ENCODE measurements at regions not wholly inside any gene's neighbourhood (a gene's known extent, or its start where the extent isn't known, plus 50 kb on each side); places are given as distances from the start of the nearest gene placed in this dataset.

DNA sequence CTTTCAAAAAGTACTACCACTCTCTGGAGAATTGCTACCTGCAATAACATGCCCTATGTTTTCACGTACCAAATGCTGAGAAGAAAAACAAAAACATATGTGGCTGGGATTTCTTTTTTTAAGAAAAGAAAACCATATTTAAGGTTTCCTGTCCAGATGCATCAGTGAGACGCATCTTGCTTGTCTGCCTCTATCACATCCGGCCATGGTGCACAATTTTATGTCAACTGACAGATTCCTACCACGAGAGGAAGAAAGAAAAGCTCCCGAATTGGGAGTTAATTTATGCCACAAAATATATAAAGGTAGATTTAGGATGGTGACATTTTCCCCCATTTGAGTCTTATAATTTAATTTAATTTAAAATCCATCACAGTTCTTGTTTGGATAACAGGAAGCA, 62.3 kb upstream of the COL24A1 start:
- TF ChIP-seq, protein P1, sequence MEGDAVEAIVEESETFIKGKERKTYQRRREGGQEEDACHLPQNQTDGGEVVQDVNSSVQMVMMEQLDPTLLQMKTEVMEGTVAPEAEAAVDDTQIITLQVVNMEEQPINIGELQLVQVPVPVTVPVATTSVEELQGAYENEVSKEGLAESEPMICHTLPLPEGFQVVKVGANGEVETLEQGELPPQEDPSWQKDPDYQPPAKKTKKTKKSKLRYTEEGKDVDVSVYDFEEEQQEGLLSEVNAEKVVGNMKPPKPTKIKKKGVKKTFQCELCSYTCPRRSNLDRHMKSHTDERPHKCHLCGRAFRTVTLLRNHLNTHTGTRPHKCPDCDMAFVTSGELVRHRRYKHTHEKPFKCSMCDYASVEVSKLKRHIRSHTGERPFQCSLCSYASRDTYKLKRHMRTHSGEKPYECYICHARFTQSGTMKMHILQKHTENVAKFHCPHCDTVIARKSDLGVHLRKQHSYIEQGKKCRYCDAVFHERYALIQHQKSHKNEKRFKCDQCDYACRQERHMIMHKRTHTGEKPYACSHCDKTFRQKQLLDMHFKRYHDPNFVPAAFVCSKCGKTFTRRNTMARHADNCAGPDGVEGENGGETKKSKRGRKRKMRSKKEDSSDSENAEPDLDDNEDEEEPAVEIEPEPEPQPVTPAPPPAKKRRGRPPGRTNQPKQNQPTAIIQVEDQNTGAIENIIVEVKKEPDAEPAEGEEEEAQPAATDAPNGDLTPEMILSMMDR (conservative IDR thresholded peaks at IDR 0.05; ENCODE audit: low read depth, low read length), result no peak
- no peak overlapping the region for H3K4me3 ChIP-seq (ENCODE audit: low read depth, low read length)
- DNase-seq (ENCODE audit: low read depth), result no peak

DNA sequence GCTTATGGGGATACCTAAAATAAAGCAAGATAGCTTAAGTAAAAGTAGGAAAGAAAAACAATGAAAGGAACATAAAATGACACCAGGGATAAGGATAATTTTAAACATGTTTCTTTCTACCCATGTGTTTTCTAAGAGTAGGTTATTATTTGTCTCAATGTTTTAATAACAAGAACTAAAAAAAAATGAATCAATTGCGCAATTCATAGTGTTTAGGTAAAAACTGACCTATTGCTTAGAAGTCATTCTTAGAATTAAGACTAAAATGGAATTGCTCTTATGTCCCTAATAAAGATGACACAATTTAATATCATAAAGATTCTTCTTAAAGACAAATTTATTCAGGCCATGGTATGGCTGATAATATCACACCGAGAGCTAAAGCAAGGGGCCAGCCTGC, 58.0 kb upstream of the COL24A1 start:
- TF ChIP-seq, protein P1 (conservative IDR thresholded peaks at IDR 0.05; ENCODE audit: low read depth, low read length), result no peak
- no peak overlapping the region for H3K4me3 ChIP-seq (ENCODE audit: low read depth, low read length)
- no peak for DNase-seq (ENCODE audit: low read depth)

DNA sequence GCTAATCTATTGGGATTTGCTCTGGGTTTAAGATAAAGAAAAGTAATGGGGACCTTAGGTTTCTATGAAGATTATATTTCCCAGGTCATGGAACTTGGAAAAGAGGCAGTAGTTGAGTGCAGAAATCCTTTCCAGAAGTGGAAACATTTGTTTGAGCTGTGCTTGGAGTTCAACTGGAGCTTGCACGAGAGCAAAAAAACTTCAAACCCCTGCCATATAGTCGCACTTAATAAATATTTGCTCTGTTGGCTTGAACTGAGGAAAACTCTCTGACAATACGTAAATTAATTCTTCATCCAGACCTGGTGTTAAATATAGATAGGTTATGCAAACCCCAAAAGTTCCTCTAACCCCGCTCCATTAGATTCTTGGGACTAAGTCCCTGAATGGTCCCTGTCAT, 52.8 kb upstream of the COL24A1 start:
- no peak for DNase-seq (ENCODE audit: low read depth)
- TF ChIP-seq, protein P1 (conservative IDR thresholded peaks at IDR 0.05; ENCODE audit: low read depth, low read length), result no peak
- H3K4me3 ChIP-seq (ENCODE audit: low read depth, low read length), result no peak overlapping the region

DNA sequence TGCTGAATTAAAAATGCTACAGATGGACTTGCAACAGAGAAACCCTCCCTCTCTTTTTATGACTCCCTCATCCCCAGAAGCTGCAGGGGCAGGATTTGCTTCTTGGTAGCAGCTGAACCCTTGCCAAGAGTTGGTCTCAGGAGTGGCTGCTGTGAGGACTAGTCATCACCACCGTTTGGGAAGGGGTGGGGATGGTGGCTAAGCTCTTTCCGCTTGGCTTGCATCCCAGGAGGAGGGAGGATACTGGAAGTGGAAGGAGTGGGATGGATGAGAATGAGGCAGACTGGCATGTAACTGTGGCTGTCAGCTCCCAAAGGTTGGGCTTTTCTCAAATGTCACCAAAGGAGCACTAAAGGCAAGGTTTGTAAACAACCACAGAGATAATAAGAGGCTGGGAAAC, 50.8 kb upstream of the COL24A1 start:
- TF ChIP-seq, protein P1 (conservative IDR thresholded peaks at IDR 0.05; ENCODE audit: low read depth, low read length), result no peak
- H3K4me3 ChIP-seq (ENCODE audit: low read depth, low read length), result no peak overlapping the region
- peak; percentile 55 for DNase-seq (ENCODE audit: low read depth)
